ENCODE measurements at regions not wholly inside any gene's neighbourhood (a gene's known extent, or its start where the extent isn't known, plus 50 kb on each side); places are given as distances from the start of the nearest gene placed in this dataset.

- no peak overlapping the region for H3K4me3 ChIP-seq (ENCODE audit: low read depth, low read length)
- DNase-seq (ENCODE audit: low read depth) = no peak
- TF ChIP-seq, protein P1, sequence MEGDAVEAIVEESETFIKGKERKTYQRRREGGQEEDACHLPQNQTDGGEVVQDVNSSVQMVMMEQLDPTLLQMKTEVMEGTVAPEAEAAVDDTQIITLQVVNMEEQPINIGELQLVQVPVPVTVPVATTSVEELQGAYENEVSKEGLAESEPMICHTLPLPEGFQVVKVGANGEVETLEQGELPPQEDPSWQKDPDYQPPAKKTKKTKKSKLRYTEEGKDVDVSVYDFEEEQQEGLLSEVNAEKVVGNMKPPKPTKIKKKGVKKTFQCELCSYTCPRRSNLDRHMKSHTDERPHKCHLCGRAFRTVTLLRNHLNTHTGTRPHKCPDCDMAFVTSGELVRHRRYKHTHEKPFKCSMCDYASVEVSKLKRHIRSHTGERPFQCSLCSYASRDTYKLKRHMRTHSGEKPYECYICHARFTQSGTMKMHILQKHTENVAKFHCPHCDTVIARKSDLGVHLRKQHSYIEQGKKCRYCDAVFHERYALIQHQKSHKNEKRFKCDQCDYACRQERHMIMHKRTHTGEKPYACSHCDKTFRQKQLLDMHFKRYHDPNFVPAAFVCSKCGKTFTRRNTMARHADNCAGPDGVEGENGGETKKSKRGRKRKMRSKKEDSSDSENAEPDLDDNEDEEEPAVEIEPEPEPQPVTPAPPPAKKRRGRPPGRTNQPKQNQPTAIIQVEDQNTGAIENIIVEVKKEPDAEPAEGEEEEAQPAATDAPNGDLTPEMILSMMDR (conservative IDR thresholded peaks at IDR 0.05; ENCODE audit: low read depth, low read length) = no peak
Measured at GRCh38 chr19:30689474-30689873, 317.3 kb downstream of the ZNF536 start.

GRCh38 chr19:30688696-30689095 is 316.5 kb downstream of the ZNF536 start:
- TF ChIP-seq, protein P1 (conservative IDR thresholded peaks at IDR 0.05; ENCODE audit: low read depth, low read length) = no peak
- no peak overlapping the region for H3K4me3 ChIP-seq (ENCODE audit: low read depth, low read length)
- DNase-seq (ENCODE audit: low read depth) = no peak

DNA sequence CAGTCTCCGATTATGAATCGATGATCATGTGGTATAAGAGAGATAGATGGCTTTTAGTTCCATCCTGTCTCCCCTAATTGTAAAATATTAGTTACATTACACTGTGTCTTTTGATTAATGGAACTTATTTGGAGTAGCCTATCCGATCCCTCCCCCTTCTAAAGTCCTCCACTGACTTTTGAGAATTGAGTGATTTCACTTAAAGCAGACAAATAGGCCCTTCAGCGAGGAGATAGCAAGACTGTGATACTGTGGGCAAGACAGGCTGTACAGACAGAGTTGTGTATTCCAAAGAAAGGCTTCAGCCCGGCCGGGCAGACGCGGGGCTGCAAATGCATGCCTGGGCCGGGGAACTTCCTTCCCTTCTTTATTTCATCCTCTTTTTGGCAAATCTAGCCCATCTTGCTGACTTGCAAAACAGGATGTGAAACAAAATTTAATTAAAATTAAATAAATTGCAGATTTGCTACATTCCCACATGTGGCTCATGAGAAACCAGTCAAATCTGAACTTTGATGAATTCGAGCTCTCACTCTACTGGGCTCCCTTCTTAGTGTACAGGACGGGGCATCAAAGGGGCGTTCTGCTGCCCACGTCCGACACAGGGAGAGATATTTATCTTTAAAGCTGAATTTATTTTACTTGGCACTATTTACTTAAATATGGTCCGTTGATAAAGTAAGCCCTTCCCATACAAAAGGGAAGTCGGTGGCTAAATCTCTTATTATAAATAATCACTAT is 314.8 kb downstream of the ZNF536 start:
- TF ChIP-seq, protein P1 (conservative IDR thresholded peaks at IDR 0.05; ENCODE audit: low read depth, low read length) = no peak
- no peak for DNase-seq (ENCODE audit: low read depth)
- H3K4me3 ChIP-seq (ENCODE audit: low read depth, low read length) = no peak overlapping the region

DNA sequence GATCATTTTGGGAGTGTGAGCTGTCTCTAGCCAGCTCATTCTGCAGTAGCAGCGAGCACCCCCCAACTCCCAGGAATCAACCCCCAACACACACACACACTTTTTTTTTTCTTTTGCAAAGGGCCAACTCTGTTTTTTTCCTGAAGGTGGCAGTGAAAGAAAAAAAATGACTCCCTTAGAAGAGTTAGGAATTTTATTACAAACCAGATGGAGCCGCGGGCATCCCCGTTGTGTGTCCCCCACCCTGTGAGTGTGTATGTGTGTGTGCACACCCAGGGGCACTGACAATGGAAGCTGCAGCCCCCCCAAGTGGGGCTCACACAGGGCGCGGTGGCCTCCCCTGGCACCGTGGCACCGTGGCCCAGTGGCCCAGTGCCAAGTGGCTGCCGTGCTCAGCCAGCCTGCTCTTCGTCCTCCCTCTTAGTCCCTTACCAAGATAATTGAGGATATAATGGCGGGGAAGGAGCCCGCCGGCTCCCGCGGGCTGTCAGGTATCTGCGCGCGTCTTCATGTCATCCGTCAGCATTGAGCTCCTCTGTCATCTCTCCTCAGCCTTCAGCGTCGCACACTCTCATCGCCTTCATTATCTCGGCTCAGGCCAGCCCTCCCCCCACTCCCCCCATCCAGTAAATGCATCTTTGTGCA is 314.1 kb downstream of the ZNF536 start:
- no peak overlapping the region for H3K4me3 ChIP-seq (ENCODE audit: low read depth, low read length)
- TF ChIP-seq, protein P1 (conservative IDR thresholded peaks at IDR 0.05; ENCODE audit: low read depth, low read length) = peak; percentile 28
- DNase-seq (ENCODE audit: low read depth) = peak; percentile 22

DNA sequence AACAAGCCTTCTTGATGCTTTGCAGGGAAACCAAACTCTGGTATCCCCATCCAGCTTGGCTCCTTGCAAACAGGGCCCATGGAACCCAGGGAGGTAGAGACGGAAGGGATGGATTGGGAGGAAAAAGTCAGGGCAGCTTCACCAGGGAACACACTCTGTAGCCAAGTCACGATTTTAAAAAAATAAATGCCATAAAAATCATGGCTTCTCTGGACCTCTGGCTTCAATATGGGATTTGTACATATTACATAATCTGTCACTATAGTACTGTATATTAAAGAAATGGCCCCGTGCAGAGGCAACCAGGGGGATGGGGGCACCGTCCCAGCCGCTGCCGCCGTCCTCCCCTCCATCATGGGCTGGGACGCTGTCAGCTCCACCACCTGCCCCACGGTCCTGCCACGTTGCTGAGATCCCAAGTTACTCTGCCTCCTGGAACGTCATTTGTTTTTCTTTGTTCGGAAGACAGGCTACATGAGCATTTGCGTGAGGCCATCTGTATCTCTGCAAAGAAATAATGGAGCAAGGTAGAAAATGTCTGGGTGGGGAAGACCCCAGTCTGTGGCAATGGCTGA is 313.3 kb downstream of the ZNF536 start:
- TF ChIP-seq, protein P1 (conservative IDR thresholded peaks at IDR 0.05; ENCODE audit: low read depth, low read length) = no peak
- no peak for DNase-seq (ENCODE audit: low read depth)
- no peak overlapping the region for H3K4me3 ChIP-seq (ENCODE audit: low read depth, low read length)

- DNase-seq (ENCODE audit: low read depth) = no peak
- TF ChIP-seq, protein P1 (conservative IDR thresholded peaks at IDR 0.05; ENCODE audit: low read depth, low read length) = no peak
- no peak overlapping the region for H3K4me3 ChIP-seq (ENCODE audit: low read depth, low read length)
Measured at GRCh38 chr19:30684613-30685012, 312.4 kb downstream of the ZNF536 start.

Data from choroid plexus epithelial cell (primary cell).